ENCODE measurements at regions not wholly inside any gene's neighbourhood (a gene's known extent, or its start where the extent isn't known, plus 50 kb on each side); places are given as distances from the start of the nearest gene placed in this dataset.

DNA sequence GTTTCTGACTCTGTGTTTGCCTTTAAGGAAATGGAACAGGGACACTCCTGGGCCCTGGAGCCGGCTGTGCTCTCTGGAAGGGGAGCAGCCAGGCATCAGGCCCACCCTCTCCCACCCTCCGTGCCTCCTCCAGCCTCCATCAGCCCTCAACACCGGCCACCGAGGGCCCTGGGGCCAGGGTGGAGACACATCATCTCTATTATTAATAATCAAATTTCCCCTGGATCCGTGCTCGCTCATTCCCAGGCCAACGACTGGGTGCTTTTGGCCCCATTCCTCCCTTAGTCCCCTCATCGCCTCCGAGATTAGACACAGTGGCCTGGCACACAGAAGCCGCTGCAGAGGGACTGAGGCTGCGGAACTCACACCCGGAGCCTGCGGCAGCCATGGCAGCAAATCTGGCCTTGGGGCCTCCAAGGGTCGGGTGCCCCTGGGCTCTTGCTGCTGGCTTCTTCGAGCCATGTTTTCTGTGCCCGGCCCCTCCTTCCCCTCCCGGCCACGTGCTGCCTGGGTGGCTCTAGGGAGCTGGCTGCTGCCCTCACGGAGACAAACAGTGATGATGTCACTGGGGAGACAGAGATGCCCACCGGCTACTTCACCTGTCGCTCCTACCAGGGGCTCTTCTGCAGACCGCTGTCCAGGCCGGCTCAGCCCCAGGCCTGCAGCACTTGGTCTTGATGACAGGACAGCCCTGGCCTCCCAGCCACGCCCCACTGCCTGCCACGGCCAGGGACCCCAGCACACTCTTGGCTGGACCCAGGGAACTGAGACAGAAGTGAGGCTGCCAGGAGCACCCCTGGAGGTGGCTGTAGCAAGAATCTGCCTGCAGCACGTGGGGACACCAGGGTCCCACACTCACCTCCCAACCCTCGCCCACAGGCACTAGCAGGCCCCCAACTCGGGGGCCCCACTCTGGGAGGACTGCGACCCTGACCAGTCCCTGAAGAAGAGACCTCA is 76.6 kb upstream of the PPP1R26 start:
- Histone ChIP-seq H3K4me3 (ENCODE audit: insufficient read depth, low read depth, low read length) (no peak overlapping the region), H3K56ac (ENCODE audit: extremely low read depth, insufficient read depth, low read length) (no peak overlapping the region), H3K4me2 (ENCODE audit: low read depth, low read length) (no peak overlapping the region), H4K91ac (ENCODE audit: insufficient read depth, low read depth, low read length) (no peak overlapping the region), H3K9me1 (ENCODE audit: insufficient read depth, low read length) (no peaks in the 10 kb centered on the region), H3K4me1 (ENCODE audit: control insufficient read depth, insufficient read depth, low read length) (no peaks in the 10 kb centered on the region), H3K79me1 (ENCODE audit: low read depth in 1 of 2, low read length in 2 of 2) (no peaks in the 10 kb centered on the region), H3K9ac (ENCODE audit: low read depth, low read length) (no peak overlapping the region), H3K18ac (ENCODE audit: low read depth, low read length) (no peak overlapping the region), H3K23ac (ENCODE audit: low read depth, low read length) (no peak overlapping the region), H3K27ac (ENCODE audit: insufficient read depth, low read length) (no peak overlapping the region), H2AFZ (replicated peaks; ENCODE audit: low read length, poor library complexity) (peak overlapping the region; percentile 32), H2BK20ac (ENCODE audit: low read depth, low read length) (no peak overlapping the region), H4K5ac (ENCODE audit: low read depth, low read length) (no peak overlapping the region), H3K36me3 (ENCODE audit: control insufficient read depth, insufficient read depth, low read length) (no peaks in the 10 kb centered on the region), H4K20me1 (ENCODE audit: insufficient read depth, low read length) (no peaks in the 10 kb centered on the region), H3K9me3 (ENCODE audit: control insufficient read depth, insufficient read depth, low read length) (peaks cover 10% of the 10 kb centered on the region; the same call in 1 of the 2 replicates), H4K8ac (ENCODE audit: low read depth in 2 of 2, low read length in 2 of 2) (no peak overlapping the region), H3K4ac (ENCODE audit: low read depth, low read length) (no peak overlapping the region), H2BK15ac (ENCODE audit: low read depth, low read length) (no peak overlapping the region), H2AK5ac (ENCODE audit: low read depth, low read length) (no peak overlapping the region), H3K14ac (replicated peaks; ENCODE audit: low read depth, low read length) (no peak overlapping the region), H3K27me3 (ENCODE audit: control insufficient read depth, insufficient read depth, low read length) (no peaks in the 10 kb centered on the region), H2BK5ac (ENCODE audit: low read depth, low read length, poor library complexity, severe bottlenecking) (no peak overlapping the region), H2AK9ac (replicated peaks; ENCODE audit: low read depth, low read length, poor library complexity) (no peak overlapping the region), H2BK120ac (ENCODE audit: low read depth, low read length) (no peak overlapping the region)
- BruUV-seq (replicated peaks), result no TSS peak
- ATAC-seq (ENCODE audit: low read depth), result no peak
- intact Hi-C loops (cut with micrococcal nuclease), result no loop called here
- POLR2A ChIA-PET (ENCODE audit: unreplicated experiment), result no interaction called here
- DNase-seq, result no peak
- CTCF ChIA-PET, result no interaction called here
- in situ Hi-C loops (cut with MboI; ENCODE audit: low sequenced_read_pairs), result no loop called here
- dilution Hi-C loops (cut with HindIII; ENCODE audit: low sequenced_read_pairs, unreplicated experiment), result no loop called here
- WGBS, 2 experiments (ENCODE audit: extremely low coverage in 2 of 2, insufficient read length in 1 of 2), result 57% methylated on average over 11 of the region's 29 CpGs; no CpG with 5 or more reads in 1 of the 2 experiments
- TF ChIP-seq, protein P1, sequence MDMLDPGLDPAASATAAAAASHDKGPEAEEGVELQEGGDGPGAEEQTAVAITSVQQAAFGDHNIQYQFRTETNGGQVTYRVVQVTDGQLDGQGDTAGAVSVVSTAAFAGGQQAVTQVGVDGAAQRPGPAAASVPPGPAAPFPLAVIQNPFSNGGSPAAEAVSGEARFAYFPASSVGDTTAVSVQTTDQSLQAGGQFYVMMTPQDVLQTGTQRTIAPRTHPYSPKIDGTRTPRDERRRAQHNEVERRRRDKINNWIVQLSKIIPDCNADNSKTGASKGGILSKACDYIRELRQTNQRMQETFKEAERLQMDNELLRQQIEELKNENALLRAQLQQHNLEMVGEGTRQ (IDR thresholded peaks at IDR 0.05; ENCODE audit: low read depth, low read length), result no peak
- TF ChIP-seq, protein P2, sequence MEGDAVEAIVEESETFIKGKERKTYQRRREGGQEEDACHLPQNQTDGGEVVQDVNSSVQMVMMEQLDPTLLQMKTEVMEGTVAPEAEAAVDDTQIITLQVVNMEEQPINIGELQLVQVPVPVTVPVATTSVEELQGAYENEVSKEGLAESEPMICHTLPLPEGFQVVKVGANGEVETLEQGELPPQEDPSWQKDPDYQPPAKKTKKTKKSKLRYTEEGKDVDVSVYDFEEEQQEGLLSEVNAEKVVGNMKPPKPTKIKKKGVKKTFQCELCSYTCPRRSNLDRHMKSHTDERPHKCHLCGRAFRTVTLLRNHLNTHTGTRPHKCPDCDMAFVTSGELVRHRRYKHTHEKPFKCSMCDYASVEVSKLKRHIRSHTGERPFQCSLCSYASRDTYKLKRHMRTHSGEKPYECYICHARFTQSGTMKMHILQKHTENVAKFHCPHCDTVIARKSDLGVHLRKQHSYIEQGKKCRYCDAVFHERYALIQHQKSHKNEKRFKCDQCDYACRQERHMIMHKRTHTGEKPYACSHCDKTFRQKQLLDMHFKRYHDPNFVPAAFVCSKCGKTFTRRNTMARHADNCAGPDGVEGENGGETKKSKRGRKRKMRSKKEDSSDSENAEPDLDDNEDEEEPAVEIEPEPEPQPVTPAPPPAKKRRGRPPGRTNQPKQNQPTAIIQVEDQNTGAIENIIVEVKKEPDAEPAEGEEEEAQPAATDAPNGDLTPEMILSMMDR (conservative IDR thresholded peaks at IDR 0.05; ENCODE audit: low read depth, low read length), result no peak
- TF ChIP-seq MAZ (IDR thresholded peaks at IDR 0.05; ENCODE audit: borderline replicate concordance, low read depth, low read length), result no peak
- TF ChIP-seq FOS (IDR thresholded peaks at IDR 0.05; ENCODE audit: low read depth, low read length), result no peak
- TF ChIP-seq CHD1 (IDR thresholded peaks at IDR 0.05; ENCODE audit: low read depth, low read length), result no peak
- TF ChIP-seq BHLHE40 (IDR thresholded peaks at IDR 0.05; ENCODE audit: low read depth, low read length), result no peak
- no peak for TF ChIP-seq POLR2A (IDR thresholded peaks at IDR 0.05; ENCODE audit: low read depth, low read length)
- TF ChIP-seq RCOR1 (IDR thresholded peaks at IDR 0.05; ENCODE audit: insufficient replicate concordance, low read length), result no peak
- TF ChIP-seq CEBPB (IDR thresholded peaks at IDR 0.05; ENCODE audit: low read depth, low read length), result no peak
- TF ChIP-seq MXI1 (IDR thresholded peaks at IDR 0.05; ENCODE audit: borderline replicate concordance, low read depth, low read length), result no peak
- no peak for TF ChIP-seq RFX5 (IDR thresholded peaks at IDR 0.05; ENCODE audit: low read depth, low read length)
- TF ChIP-seq, protein P3, sequence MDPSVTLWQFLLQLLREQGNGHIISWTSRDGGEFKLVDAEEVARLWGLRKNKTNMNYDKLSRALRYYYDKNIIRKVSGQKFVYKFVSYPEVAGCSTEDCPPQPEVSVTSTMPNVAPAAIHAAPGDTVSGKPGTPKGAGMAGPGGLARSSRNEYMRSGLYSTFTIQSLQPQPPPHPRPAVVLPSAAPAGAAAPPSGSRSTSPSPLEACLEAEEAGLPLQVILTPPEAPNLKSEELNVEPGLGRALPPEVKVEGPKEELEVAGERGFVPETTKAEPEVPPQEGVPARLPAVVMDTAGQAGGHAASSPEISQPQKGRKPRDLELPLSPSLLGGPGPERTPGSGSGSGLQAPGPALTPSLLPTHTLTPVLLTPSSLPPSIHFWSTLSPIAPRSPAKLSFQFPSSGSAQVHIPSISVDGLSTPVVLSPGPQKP (IDR thresholded peaks at IDR 0.05; ENCODE audit: borderline replicate concordance, low read depth, low read length), result no peak
- no peak for TF ChIP-seq MAFK (IDR thresholded peaks at IDR 0.05; ENCODE audit: low read depth, low read length)
- no peak for TF ChIP-seq NFE2L2 (IDR thresholded peaks at IDR 0.05; ENCODE audit: low read depth, low read length)
- no peak for TF ChIP-seq SMC3 (IDR thresholded peaks at IDR 0.05; ENCODE audit: low read depth, low read length)

All from IMR-90 (cell line).